CD8-positive, alpha-beta memory T cell (primary cell): ENCODE measurements at regions not wholly inside any gene's neighbourhood (a gene's known extent, or its start where the extent isn't known, plus 50 kb on each side); places are given as distances from the start of the nearest gene placed in this dataset.

Experiments
- CTCF ChIA-PET: fragments of 350-600 bp; sonication (Branson Sonifier 250); formaldehyde crosslinking; loops from one replicate; lab custom pipeline; 2021; ENCODE audit warnings: antibody characterized with exemption; lab: Charles Lee
- POLR2A ChIA-PET: fragments of 350-600 bp; sonication (Branson Sonifier 250); formaldehyde crosslinking; loops from one replicate; lab custom pipeline; 2021; ENCODE audit warnings: antibody characterized with exemption; lab: Charles Lee
- DNase-seq, 5 donors: peaks; one replicate each; pipeline versions ENCODE4 v3.0.0 to v3.0.0-alpha.2; 2020 to 2022; ENCODE audit warnings: mixed read lengths in 1 of 5
- H3K27ac ChIP-seq: one replicate; pipeline ENCODE4 v1.7.0; 2013; ENCODE audit warnings: low read depth, mild to moderate bottlenecking, low read length, moderate library complexity
- H3K27me3 ChIP-seq: 2 replicates; pipeline ENCODE4 v1.7.0; 2013; ENCODE audit warnings: low read length, mild to moderate bottlenecking; ENCODE audit not compliant: insufficient read depth, poor library complexity, severe bottlenecking
- H3K36me3 ChIP-seq: 2 replicates; pipeline ENCODE4 v1.7.0; 2013; ENCODE audit warnings: mild to moderate bottlenecking, low read length, moderate library complexity; ENCODE audit not compliant: insufficient read depth
- H3K4me1 ChIP-seq: 2 replicates; pipeline ENCODE4 v1.7.0; 2013; ENCODE audit warnings: mild to moderate bottlenecking, low read length, moderate library complexity; ENCODE audit not compliant: insufficient read depth
- H3K4me3 ChIP-seq: 2 replicates; pipeline ENCODE4 v1.7.0; 2013; ENCODE audit warnings: mild to moderate bottlenecking, low read length
- H3K9me3 ChIP-seq: 2 replicates; pipeline ENCODE4 v1.7.0; 2013; ENCODE audit warnings: mild to moderate bottlenecking, low read length
- H3K27ac Mint-ChIP-seq, 8 donors: one replicate each; pipeline ENCODE4 v1.8.0; 2020 to 2021; ENCODE audit warnings: mixed read lengths in 8 of 8, mild to moderate bottlenecking in 6 of 8, inconsistent platforms in 3 of 8, moderate library complexity in 3 of 8
- H3K27me3 Mint-ChIP-seq, 2 donors: one replicate each; pipeline ENCODE4 v1.8.0; 2020 to 2021; ENCODE audit warnings: mixed read lengths in 2 of 2, mild to moderate bottlenecking in 1 of 2, moderate library complexity in 1 of 2
- H3K36me3 Mint-ChIP-seq, 3 donors: one replicate each; pipeline ENCODE4 v1.8.0; 2020 to 2021; ENCODE audit warnings: mixed read lengths in 3 of 3, inconsistent platforms in 1 of 3, mild to moderate bottlenecking in 1 of 3
- H3K4me1 Mint-ChIP-seq, 3 donors: one replicate each; pipeline ENCODE4 v1.8.0; 2020 to 2021; ENCODE audit warnings: mixed read lengths in 3 of 3, inconsistent platforms in 1 of 3, mild to moderate bottlenecking in 1 of 3
- H3K4me3 Mint-ChIP-seq, 7 donors: one replicate each; pipeline ENCODE4 v1.8.0; 2020 to 2021; ENCODE audit warnings: mixed read lengths in 7 of 7, mild to moderate bottlenecking in 6 of 7, moderate library complexity in 4 of 7, inconsistent platforms in 2 of 7
- H3K9me3 Mint-ChIP-seq, 5 donors: one replicate each; pipeline ENCODE4 v1.8.0; 2020 to 2022; ENCODE audit warnings: mixed read lengths in 5 of 5, mild to moderate bottlenecking in 3 of 5, moderate library complexity in 2 of 5, inconsistent platforms in 1 of 5

GRCh38 chr6:114747995-114748625 is 405.3 kb upstream of the HS3ST5 start:
- no peaks in the 10 kb centered on the region for H3K4me1 Mint-ChIP-seq
- no peaks in the 10 kb centered on the region for H3K36me3 Mint-ChIP-seq
- no peaks in the 10 kb centered on the region for H3K9me3 ChIP-seq
- H3K4me1 ChIP-seq: no peaks in the 10 kb centered on the region
- no peak overlapping the region for H3K27ac Mint-ChIP-seq
- ChIA-PET CTCF (no interaction called here), POLR2A (no interaction called here)
- H3K36me3 ChIP-seq: no peaks in the 10 kb centered on the region
- H3K4me3 ChIP-seq: no peak overlapping the region
- H3K27me3 ChIP-seq: no peaks in the 10 kb centered on the region
- no peak for DNase-seq
- no peaks in the 10 kb centered on the region for H3K27me3 Mint-ChIP-seq
- H3K4me3 Mint-ChIP-seq: no peak overlapping the region
- peaks cover 0 to 14% (median 2%) of the 10 kb centered on the region in 5 donors for H3K9me3 Mint-ChIP-seq
- no peak overlapping the region for H3K27ac ChIP-seq

- Histone ChIP-seq H3K27ac (no peak overlapping the region), H3K36me3 (no peaks in the 10 kb centered on the region), H3K9me3 (no peaks in the 10 kb centered on the region), H3K27me3 (no peaks in the 10 kb centered on the region), H3K4me1 (no peaks in the 10 kb centered on the region), H3K4me3 (no peak overlapping the region)
- no peak for DNase-seq
- no peaks in the 10 kb centered on the region for H3K27me3 Mint-ChIP-seq
- no peak overlapping the region for H3K4me3 Mint-ChIP-seq
- H3K36me3 Mint-ChIP-seq: no peaks in the 10 kb centered on the region
- no peaks in the 10 kb centered on the region for H3K4me1 Mint-ChIP-seq
- ChIA-PET CTCF (no interaction called here), POLR2A (no interaction called here)
- no peak overlapping the region for H3K27ac Mint-ChIP-seq
- H3K9me3 Mint-ChIP-seq: peaks cover 2 to 22% (median 8%) of the 10 kb centered on the region in 5 donors
Measured at GRCh38 chr6:114740547-114740946, 397.7 kb upstream of the HS3ST5 start.

GRCh38 chr6:114739656-114740055 is 396.8 kb upstream of the HS3ST5 start:
- Mint-ChIP-seq H3K27me3 (no peaks in the 10 kb centered on the region), H3K9me3 (peaks cover 2 to 22% (median 8%) of the 10 kb centered on the region in 5 donors), H3K36me3 (no peaks in the 10 kb centered on the region), H3K4me3 (no peak overlapping the region), H3K4me1 (no peaks in the 10 kb centered on the region), H3K27ac (no peak overlapping the region)
- ChIA-PET POLR2A (no interaction called here), CTCF (no interaction called here)
- Histone ChIP-seq H3K9me3 (no peaks in the 10 kb centered on the region), H3K36me3 (no peaks in the 10 kb centered on the region), H3K27me3 (no peaks in the 10 kb centered on the region), H3K4me3 (no peak overlapping the region), H3K4me1 (no peaks in the 10 kb centered on the region), H3K27ac (no peak overlapping the region)
- no peak for DNase-seq

GRCh38 chr6:114735025-114735735 is 392.4 kb upstream of the HS3ST5 start:
- Mint-ChIP-seq H3K4me1 (no peaks in the 10 kb centered on the region), H3K27me3 (no peaks in the 10 kb centered on the region), H3K4me3 (no peak overlapping the region), H3K36me3 (no peaks in the 10 kb centered on the region), H3K27ac (no peak overlapping the region), H3K9me3 (peaks cover 0 to 25% (median 4%) of the 10 kb centered on the region in 5 donors)
- H3K27ac ChIP-seq: no peak overlapping the region
- DNase-seq: no peak
- H3K9me3 ChIP-seq: no peaks in the 10 kb centered on the region
- H3K4me3 ChIP-seq: no peak overlapping the region
- H3K4me1 ChIP-seq: no peaks in the 10 kb centered on the region
- no peaks in the 10 kb centered on the region for H3K36me3 ChIP-seq
- ChIA-PET POLR2A (no interaction called here), CTCF (no interaction called here)
- no peaks in the 10 kb centered on the region for H3K27me3 ChIP-seq

- Histone ChIP-seq H3K4me3 (no peak overlapping the region), H3K9me3 (no peaks in the 10 kb centered on the region), H3K4me1 (no peaks in the 10 kb centered on the region), H3K27ac (no peak overlapping the region), H3K27me3 (no peaks in the 10 kb centered on the region), H3K36me3 (no peaks in the 10 kb centered on the region)
- Mint-ChIP-seq H3K4me1 (no peaks in the 10 kb centered on the region), H3K4me3 (no peak overlapping the region), H3K9me3 (peaks cover 2 to 22% (median 5%) of the 10 kb centered on the region in 5 donors), H3K27me3 (no peaks in the 10 kb centered on the region), H3K27ac (no peak overlapping the region), H3K36me3 (no peaks in the 10 kb centered on the region)
- no peak for DNase-seq
- CTCF ChIA-PET: no interaction called here
- POLR2A ChIA-PET: no interaction called here
Measured at GRCh38 chr6:114733596-114733995, 390.8 kb upstream of the HS3ST5 start.

- no peaks in the 10 kb centered on the region for H3K27me3 ChIP-seq
- ChIA-PET POLR2A (no interaction called here), CTCF (no interaction called here)
- H3K4me3 Mint-ChIP-seq: no peak overlapping the region
- H3K9me3 ChIP-seq: no peaks in the 10 kb centered on the region
- H3K36me3 ChIP-seq: no peaks in the 10 kb centered on the region
- H3K27me3 Mint-ChIP-seq: no peaks in the 10 kb centered on the region
- peaks cover 0 to 10% (median 4%) of the 10 kb centered on the region in 5 donors for H3K9me3 Mint-ChIP-seq
- DNase-seq: no peak
- H3K27ac Mint-ChIP-seq: no peak overlapping the region
- no peak overlapping the region for H3K27ac ChIP-seq
- H3K4me3 ChIP-seq: no peak overlapping the region
- H3K4me1 ChIP-seq: no peaks in the 10 kb centered on the region
- no peaks in the 10 kb centered on the region for H3K36me3 Mint-ChIP-seq
- no peaks in the 10 kb centered on the region for H3K4me1 Mint-ChIP-seq
Measured at GRCh38 chr6:114718716-114719270, 376.0 kb upstream of the HS3ST5 start.

GRCh38 chr6:114718186-114718585 is 375.4 kb upstream of the HS3ST5 start:
- no peaks in the 10 kb centered on the region for H3K4me1 Mint-ChIP-seq
- CTCF ChIA-PET: no interaction called here

GRCh38 chr6:114714836-114715507 is 372.1 kb upstream of the HS3ST5 start:
- Histone ChIP-seq H3K27me3 (no peaks in the 10 kb centered on the region), H3K27ac (no peak overlapping the region), H3K4me1 (no peaks in the 10 kb centered on the region), H3K4me3 (no peak overlapping the region), H3K36me3 (no peaks in the 10 kb centered on the region), H3K9me3 (no peaks in the 10 kb centered on the region)
- Mint-ChIP-seq H3K27ac (no peak overlapping the region), H3K36me3 (no peaks in the 10 kb centered on the region), H3K27me3 (no peaks in the 10 kb centered on the region), H3K4me1 (no peaks in the 10 kb centered on the region), H3K9me3 (peaks cover 1 to 12% (median 5%) of the 10 kb centered on the region in 5 donors), H3K4me3 (no peak overlapping the region)
- DNase-seq: no peak
- CTCF ChIA-PET: no interaction called here
- POLR2A ChIA-PET: no interaction called here

More at GRCh38 chr6:114718186-114718585, 375.4 kb upstream of the HS3ST5 start:
- POLR2A ChIA-PET: no interaction called here
- no peaks in the 10 kb centered on the region for H3K4me1 ChIP-seq
- Mint-ChIP-seq H3K27ac (no peak overlapping the region), H3K9me3 (peaks cover 0 to 10% (median 4%) of the 10 kb centered on the region in 5 donors), H3K4me3 (no peak overlapping the region), H3K27me3 (no peaks in the 10 kb centered on the region), H3K36me3 (no peaks in the 10 kb centered on the region)
- no peaks in the 10 kb centered on the region for H3K36me3 ChIP-seq
- no peak overlapping the region for H3K27ac ChIP-seq
- H3K4me3 ChIP-seq: no peak overlapping the region
- H3K27me3 ChIP-seq: no peaks in the 10 kb centered on the region
- H3K9me3 ChIP-seq: no peaks in the 10 kb centered on the region
- DNase-seq: no peak
